ENCODE measurements at regions not wholly inside any gene's neighbourhood (a gene's known extent, or its start where the extent isn't known, plus 50 kb on each side); places are given as distances from the start of the nearest gene placed in this dataset.

DNA sequence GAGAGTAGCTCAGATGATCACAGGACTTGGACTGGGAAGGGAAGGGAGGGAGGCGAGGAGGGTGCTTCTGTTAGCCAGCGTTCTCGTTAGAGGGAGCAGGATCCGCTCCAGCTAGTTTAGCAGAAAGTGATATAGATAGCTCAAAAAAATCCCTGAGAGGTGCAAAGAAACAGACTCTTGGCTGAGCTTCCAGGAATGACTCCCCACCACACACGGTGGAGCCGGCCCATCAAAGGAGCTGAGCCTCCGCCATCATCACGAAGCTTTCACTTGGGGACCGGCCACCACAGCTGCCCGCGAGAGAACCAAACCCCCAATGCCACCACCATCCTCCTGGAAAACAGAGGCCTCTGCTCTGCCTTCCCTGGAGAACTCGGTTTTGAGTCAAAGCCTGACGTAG, 124.6 kb upstream of the BCL2L14 start:
- no peak for DNase-seq

DNA sequence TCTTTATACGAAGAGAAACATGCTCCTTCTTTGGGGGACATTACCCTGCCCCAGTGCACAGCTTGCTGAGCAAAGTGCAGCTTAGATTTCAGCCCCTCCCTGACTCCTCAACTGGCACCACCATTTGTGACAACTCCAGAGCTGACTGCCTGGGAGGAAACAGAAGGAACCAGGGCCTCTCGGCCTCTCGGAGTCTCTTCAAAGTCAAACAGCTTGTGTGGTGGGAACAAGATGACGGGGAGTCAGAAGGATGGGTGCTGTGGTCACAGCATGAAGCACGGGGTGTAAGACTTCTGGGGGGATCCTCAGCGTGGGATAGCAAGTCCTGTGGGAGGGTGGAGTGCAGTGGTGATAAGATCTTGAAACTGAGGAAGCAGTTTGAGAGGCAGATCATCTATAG, 123.5 kb upstream of the BCL2L14 start:
- DNase-seq, result no peak

DNA sequence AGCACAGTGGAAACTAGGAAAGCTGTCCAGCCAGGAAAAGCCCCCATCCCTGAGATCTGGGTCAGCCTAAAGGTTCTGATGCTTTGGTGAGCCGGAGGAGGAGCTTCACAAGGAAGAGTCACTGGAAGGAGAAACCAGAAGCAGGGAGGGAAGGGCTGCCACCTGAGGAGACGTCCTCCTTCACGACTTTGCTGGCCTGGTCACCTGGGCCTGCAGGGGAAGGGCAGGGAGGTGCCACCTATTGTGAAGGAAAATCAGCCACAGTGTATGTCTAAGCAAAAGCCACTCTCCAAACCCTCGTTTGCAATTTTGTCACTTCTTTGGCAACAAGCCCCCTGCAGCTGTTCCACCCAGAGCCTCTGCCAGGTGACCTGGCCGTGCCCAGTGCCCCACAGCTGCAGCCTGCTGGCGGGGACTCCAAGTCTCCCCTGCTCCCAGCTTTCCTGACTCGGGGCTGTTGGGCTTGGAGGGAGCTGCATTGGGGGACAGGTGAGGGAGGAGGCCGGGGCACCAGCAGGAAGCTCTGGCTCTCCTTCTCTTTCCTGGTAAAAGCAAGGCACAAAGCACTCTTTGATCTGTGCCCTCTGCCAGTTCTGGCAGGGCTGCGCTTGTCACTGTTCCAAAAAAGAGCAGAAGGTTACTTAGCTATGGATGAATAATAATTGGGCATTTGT, 120.9 kb upstream of the BCL2L14 start:
- DNase-seq, result peak; percentile 94 to 95

DNA sequence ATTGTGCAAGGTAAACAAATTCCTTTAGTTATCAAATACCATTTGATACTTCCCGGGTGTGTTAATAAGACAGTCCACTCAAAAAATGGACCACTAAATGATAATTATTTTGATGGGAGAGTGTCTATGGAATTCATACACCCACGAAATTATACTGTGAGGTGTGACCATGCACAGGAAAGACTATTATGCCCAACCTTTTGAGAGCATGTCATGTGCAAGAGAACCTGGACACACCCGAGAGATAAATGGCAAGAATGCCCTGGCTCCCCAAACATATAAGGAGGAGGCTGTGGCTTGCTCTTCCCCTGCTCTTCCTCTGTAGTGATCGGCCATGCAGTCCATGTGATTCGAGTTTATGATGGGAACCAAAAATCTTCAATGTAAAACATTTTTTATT, 119.5 kb upstream of the BCL2L14 start:
- DNase-seq, result no peak

DNA sequence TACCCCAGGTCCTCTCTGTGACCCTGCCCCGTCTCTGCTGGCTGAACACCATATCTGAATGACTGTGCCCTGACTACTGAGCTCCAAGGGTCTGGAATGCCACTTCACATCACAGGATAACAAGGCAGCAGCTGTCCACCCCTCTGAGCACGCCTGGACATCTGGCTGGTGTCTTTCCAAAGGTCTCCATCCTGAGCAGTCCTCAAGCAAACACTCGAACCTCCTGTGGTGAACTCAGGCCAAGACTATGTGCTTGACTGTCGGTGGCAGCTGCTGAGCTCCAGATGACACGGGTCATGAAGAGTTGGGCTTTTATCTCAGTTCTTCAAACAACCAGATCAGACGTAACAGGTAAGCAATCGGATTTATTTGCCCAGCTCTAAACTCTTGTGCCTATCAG, 117.2 kb upstream of the BCL2L14 start:
- DNase-seq, result no peak

DNA sequence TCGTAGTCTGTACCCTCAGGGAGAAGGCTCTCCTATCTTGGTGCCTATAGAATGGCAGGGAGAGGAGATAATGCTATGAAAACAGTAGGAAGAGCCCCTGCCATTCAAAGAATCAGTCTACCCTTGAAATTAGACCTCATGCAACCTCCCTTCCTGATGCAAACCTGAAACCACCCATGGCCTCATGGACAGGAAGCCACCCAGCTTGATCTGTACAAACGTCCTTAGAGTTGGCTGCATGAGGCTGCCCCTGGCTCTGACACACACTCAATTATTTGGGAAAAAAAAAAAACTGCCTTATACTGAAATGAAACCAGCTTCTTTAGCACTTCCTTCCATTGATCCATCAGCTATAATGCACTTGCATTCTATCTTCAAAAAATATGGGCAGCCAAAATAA, 116.6 kb upstream of the BCL2L14 start:
- DNase-seq, result no peak

DNA sequence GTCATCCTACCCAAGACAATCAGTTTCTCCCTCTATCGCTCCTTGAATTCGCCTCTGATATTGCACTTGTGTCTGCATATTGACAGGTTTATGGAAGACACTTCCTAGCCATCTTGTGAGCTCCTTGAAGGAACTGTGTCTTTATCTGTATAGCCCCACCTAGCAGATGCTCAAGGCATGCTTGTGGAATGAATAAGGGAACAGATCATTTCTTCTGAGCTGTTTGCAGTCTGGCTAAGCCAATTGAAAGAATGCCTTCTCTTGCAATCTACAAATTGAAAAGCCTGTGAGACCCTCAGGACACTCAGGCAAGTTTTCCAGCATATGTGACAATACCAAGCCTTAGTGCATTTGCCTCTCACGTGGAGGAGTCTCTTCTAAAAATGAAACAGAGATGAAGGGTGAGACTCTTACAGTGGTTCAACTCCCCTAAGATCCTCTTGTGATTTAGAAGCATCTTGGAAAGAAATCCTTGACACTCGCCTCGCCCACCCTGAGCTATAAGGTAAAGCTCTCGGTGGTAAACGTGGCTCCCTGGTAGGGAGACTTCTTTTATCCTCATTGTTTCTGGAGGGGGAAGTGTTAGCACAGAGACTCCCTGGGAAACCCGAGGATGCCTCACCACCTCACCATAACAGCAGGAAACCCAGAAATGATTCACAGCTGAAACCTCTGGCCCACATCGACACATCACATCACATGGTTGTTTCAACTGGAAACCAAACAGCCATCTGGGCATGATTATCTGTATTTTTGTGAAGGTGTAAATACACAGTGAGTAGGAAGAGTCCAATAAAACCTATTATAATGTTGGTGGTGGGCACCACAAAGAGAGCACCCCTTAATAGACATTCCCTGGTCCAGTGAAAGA, 112.3 kb upstream of the BCL2L14 start:
- DNase-seq, result no peak

DNA sequence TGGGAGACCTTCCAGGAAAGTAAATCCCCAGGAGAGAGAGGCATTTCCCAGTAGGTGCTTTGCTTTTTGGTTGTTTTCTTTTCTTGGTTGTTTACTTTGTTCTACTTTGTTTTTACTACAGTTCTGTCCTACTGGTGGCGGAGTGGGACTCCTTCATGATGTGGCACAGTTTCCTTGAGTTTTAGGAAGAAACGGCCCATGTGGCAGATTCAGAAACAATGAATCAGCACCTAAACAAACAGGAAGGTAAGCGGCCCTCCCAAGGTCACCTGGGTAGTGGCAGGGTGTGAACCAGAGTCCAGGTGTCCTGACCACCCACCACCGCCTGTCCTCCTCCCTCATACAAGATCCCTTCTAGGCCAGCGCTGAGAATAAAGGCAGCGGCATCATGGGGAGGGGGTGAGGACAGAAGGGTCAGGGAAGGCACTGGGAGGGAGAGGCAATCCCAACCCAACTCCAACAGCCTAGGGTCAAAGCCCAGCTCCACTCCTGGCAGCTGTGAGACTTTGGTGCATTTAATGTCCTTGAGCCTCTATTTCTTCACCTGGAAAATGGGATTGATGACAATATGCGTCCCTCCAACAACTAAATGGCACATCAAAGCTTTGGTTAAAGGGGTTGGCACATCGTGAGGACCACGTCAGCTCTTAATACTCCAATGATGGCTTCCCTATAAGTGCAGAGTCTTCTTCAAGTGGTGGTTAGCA, 111.5 kb upstream of the BCL2L14 start:
- DNase-seq, result no peak

DNA sequence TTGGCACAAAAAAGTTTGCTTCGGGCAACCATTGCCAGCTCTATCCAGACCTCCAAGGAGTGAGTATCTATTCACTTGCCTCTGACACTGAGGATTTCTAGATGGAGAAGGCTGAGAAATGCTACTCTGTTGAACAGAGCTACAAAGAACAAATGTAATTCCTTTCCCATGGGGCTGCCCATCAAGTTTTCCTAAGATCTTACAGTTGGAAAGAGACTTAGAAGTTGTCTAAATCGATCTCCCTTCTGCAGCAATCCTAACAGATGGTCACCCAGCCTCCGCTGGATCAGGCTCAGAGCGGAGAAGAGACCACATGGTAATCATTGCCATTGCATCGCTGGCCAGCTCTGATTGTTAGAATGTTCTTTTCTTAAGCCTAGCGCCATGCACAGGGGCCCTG, 110.1 kb upstream of the BCL2L14 start:
- no peak for DNase-seq

DNA sequence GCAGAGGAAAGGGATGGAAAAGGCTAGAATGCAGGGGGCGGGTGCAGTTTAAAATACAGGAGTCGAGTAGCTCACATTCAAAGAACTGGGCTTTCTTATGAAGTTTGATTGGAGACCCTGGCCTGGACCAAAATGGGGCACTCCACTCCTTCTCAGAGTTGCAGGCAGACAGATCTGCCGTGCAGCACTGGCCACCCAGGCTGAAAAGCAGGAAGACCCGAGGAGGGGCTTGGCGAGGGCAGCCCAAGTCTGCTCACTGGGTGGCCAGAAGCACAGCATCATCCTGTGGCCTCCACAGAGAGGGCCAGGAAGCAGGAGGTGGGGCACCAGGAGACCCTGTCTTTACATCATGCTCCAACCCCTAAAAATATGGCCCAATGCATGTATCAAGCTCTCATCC, 109.1 kb upstream of the BCL2L14 start:
- no peak for DNase-seq

DNA sequence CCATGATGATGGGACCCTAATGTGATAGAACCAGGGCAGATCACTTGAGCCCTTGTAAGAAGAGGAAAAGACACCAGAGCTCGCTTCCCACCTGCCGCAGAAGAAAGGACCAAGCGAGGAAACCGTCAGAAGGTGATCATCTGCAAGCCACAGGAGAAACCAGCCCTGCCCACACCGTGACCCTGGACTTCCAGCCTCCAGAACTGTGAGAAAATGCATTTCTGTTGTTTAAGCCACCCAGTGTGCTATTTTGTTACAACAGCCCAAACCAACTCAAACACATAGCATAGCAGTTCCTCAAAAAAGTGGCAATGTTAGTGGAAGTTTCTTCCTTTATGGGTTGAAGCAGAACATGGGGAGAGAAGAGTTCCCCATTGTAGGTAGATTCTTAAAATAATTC, 107.9 kb upstream of the BCL2L14 start:
- DNase-seq, result no peak

DNA sequence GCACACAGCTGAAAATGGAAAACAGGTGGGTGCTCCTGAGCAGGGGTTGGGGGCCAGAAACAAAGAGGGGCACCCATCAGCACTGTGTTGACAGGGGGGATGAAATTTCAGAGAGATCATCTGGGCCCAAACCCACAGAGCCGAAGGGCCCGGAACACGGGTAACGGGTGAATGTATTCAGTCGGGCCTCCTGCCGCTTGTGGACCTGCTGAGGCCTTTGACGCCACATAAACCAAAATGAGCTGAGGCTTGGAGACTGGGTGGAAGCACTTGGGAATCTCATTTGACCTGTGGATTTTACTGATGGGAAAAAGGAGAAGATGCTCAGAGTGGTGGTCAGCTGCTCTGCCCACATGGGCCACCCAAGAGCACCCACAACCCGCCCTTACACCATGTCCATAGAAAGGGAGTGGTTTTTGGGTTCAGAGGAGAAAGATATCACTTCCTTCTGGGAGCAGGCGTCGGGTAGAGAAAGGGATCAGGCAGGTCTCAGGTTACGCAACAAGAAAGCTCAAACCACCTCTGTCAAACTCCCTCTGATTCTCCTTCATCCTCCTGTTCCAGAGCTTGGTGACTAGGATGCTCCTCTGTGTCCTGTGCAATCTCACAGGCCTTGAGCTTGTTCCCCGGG, 106.8 kb upstream of the BCL2L14 start:
- DNase-seq, result no peak

DNA sequence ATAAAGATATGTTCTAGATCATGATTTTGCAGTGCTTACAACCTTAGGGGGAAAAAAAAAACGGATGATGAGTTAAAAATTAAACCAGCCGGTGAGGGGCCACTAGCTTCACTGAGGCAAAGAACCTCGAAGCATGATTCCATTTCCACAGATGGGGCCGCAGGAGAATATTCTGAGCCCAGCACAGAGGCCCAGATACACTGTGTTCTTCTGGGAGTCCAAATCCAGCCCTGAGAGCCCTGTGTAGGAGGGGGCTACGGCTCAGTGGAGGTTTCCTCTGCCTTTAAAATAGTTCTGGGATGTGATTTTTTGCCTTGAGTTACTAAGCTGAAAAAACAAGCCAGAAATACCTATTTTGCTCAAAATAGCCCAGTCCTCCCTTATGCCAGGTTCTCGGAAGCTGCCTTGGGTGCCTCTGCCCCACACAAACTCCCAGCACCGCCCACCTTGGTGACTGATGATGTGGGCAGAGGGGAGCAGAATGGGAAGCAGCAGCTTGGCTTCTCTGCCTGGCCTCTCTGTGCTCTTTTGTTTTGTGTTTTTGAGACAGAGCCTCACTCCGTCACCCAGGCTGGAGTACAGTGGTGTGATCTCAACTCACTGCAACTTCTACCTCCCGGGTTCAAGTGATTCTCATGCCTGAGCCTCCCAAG, 105.4 kb upstream of the BCL2L14 start:
- no peak for DNase-seq

DNA sequence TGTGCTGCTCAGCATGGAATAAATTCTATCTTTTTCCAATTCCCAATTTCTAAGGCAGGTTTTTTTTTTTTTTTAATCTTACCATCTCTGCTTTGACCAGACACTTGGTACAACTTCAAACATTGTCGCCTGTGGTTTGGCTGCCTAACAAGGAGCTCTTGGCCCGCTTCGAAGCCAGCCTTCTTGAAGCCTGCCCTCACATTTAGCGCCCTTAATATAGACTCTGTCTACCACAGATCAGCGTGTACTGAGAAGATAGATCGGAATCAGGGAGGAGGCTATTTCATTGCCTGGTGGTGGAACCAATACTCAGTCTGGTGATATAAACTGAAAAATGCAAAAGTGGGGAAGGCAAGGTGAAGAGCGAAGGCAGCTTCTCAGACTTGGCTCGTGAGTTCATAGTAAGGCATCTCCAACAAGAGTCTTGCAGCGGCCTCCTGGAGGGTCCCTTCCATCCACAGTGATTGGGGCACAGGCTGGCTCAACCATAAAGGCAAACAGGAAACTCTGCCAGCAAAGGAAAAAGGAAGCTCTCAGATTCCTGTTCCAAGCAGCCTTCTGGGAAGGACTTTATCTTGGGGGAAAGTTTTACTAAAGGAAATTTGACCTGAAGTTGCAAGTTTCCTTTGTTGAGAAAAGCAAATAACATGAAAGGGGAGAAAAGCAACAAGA, 103.2 kb upstream of the BCL2L14 start:
- no peak for DNase-seq

DNA sequence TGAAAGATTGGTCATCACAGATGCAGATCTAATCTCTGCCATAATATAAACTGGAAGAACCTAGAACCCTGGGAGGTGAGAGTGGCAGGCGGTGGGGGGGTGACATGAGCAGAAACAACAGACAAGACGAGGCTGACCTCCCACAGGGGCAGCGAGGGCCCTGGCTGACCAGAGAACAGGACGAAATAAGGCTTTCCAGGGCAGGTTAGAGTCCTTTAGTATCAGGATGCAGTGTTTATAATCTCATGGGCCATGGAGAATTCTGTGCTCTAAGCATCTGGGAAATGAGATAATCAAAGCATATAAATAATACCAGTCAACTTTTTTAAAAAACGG, 102.7 kb upstream of the BCL2L14 start:
- no peak for DNase-seq

DNA sequence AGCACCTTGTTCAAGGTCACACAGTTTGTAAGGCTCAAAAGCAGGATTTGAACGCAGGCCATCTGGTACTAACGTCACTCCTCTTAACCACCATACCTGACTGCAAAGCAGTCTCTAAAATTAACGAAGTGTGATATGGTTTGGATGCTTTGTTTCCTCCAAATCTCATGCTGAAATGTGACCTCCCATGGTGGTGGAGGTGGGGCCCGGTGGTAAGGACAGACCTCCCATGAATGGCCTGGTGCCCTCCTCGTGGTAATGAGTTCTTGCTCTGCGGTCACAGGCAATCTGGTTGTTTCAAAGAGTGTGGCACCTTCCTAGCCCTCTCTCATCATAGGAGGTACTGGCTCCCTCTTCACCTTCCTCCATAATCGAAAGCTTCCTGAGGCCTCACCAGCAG, 102.2 kb upstream of the BCL2L14 start:
- DNase-seq, result no peak

DNA sequence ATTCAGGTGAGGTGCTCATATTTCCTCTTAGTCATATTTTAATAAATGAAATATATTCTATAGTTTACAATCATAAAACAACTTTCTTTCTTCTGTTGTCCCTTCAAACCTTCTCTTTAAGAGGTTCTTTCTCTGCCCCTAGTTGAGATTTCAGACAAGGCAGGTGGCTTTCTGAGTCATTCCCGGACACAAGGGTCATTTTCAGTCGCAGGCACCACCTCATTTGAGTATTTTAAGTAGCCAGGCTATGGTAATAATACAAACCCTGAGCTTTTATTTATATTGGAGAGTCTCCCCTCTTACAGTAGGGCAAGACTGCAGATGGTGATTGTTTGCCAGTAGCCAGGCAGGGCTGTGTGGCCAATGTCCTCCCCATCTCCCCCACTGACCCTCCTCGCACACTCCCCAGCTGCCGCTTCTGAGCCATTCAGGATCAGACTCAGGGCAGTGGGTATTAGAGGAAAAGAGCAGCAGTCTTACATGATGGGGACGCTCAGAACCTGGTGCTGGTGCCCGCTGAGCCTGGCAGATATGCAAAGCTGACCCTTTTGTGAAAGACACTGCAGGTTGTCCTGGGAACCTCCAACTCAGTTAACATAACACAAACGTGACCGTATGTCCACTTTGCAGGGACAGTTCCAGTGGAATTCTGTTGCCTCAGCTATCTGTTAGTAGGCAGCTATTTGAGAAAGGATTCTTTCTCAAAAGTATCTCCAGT, 101.1 kb upstream of the BCL2L14 start:
- DNase-seq, result peak; percentile 40 to 73

DNA sequence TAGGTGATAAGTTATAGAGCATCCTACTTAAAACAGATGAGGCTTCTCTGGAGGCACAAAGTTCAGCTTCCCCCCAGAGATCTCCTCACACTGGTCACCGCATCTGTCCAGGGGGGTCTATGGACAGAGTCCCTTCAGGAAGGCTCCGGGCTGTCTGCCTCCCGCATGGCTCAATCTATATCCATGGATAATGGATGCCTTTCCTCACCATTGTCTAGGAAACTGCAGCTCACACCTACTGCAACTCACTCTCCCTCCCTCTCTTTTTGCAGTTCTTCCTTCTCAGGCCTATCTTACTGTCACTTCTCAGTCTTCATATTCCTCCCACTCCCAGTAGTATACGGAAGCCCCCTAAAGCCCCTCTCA, 100.6 kb upstream of the BCL2L14 start:
- DNase-seq, result no peak

DNA sequence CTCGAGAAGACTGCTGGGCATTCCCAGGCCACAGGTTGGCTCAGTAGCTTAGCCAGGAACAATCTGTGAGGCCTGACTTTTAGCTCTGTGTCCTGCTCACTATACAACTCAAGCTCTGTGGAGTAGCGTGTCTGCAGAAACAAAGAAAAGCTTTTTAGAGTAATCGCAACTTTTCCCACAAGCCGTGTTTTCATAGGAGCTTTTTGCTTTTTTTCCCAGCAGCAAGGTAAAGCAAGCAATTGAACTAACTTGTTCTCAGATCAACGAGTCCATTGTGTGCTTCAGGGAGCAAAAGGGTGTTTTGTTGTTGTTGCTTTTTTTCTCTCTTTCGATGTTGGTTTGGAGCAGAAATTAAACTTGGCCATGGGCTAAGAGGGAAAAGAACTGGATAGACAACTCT, 97.3 kb upstream of the BCL2L14 start:
- no peak for DNase-seq

DNA sequence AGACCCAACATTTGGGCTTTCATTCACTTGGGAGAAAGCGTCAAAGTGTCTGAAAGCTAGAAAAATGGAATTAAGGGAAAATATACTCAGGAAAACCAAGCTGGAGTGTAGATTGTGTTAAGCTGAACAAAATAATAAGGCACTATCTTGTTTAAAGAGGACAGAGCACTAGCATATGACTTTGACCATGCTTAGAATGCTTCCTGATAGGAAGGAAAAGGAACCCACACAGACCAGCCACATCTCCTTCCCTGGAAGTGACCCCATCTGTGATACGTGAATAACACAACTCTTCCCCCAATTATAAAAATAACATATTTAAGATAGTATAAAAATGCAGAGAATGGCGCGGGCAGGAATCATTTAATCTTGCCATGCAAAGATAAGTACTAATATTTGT, 94.7 kb upstream of the BCL2L14 start:
- DNase-seq, result no peak

DNA sequence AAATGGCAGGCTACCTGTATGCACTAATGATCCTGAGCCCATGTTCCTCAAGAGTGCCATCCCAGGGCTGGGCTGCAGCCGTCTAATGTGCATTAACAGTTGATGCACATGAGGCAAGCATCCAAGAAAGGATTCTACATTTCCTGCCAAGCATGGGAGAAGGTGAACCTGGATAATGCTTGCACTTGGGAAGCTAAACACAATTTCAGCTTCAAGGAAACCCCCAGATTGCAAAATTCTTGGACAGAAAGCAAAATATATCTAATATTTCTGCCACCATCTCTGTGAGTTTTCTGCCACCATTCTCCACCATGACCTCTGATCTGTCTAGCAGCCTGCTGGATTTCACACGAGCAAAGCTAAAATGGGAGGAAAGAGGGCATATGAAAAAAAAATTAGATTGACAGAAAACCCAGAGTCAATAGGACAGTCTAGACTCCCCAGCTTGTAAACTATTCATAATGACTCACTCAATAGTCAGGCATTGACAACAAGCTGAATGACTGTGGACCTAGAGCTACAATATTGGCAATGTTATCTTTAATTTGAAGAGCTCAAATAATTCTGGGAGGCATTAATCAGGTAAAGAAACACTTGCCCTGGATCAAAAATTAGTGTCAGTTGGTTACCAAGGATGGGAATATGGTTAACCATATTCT, 91.9 kb upstream of the BCL2L14 start:
- no peak for DNase-seq
